Ishikawa (cell line): ENCODE measurements at regions not wholly inside any gene's neighbourhood (a gene's known extent, or its start where the extent isn't known, plus 50 kb on each side); places are given as distances from the start of the nearest gene placed in this dataset.

Experiments
- CEBPB ChIP-seq: IDR thresholded peaks from 2 replicates; pipeline ENCODE4 v1.6.1; 2012
- EGR1 ChIP-seq: IDR thresholded peaks from 2 replicates; pipeline ENCODE4 v1.6.1; 2012
- EP300 ChIP-seq: IDR thresholded peaks from 2 replicates; pipeline ENCODE4 v1.6.1; 2012; ENCODE audit warnings: borderline replicate concordance
- NFIC ChIP-seq: IDR thresholded peaks from 2 replicates; pipeline ENCODE4 v1.6.1; 2012
- RAD21 ChIP-seq: IDR thresholded peaks from 2 replicates; pipeline ENCODE4 v1.6.1; 2012; ENCODE audit warnings: low read depth
- TAF1 ChIP-seq: IDR thresholded peaks from 2 replicates; pipeline ENCODE4 v1.6.1; 2012; ENCODE audit warnings: low read depth, mild to moderate bottlenecking
- TCF12 ChIP-seq: IDR thresholded peaks from 2 replicates; pipeline ENCODE4 v1.6.1; 2012; ENCODE audit warnings: low read depth
- TEAD4 ChIP-seq: IDR thresholded peaks from 2 replicates; pipeline ENCODE4 v1.6.1; 2012
- YY1 ChIP-seq: IDR thresholded peaks from 2 replicates; pipeline ENCODE4 v1.6.1; 2012; ENCODE audit warnings: low read depth
- TF ChIP-seq, protein P1 (sequence below): IDR thresholded peaks from 2 replicates; pipeline ENCODE4 v1.6.1; 2012; ENCODE audit warnings: low read depth, mild to moderate bottlenecking

DNA sequence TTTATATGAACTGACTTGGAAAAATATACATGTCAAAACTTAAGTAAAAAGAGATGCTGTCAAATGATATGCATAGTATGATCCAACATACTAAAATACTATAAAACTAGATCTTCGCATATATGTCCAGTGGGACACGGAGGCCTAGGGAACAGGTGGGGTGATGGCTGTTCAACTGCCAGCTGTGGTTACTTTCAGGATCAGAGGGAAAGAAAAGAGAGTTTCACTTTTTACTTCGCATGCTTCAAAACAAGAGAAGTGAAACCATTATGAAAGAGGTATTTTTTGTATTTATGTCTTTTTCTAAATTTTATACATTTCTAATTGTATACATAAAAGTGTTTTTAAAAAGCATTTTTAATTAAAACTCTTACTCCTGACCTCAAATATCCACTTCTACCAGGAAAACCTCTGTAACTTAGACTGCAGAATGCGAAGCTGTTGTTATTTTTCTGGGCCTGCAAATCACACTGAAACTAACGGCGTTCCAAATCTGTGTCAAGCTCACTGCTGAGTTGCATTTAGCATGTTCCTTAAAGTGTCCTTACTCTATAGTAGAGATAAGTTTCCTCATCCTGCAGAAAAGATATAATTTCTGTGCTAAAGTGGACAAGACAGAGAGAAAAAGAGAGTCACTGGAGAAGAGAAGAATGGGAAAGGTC is 97.8 kb upstream of the SLC35G4 start:
- no peak for TF ChIP-seq TCF12
- TF ChIP-seq EP300 = no peak
- TF ChIP-seq TEAD4 = no peak
- no peak for TF ChIP-seq TAF1
- no peak for TF ChIP-seq EGR1
- no peak for TF ChIP-seq CEBPB
- no peak for TF ChIP-seq RAD21
- TF ChIP-seq, protein P1, sequence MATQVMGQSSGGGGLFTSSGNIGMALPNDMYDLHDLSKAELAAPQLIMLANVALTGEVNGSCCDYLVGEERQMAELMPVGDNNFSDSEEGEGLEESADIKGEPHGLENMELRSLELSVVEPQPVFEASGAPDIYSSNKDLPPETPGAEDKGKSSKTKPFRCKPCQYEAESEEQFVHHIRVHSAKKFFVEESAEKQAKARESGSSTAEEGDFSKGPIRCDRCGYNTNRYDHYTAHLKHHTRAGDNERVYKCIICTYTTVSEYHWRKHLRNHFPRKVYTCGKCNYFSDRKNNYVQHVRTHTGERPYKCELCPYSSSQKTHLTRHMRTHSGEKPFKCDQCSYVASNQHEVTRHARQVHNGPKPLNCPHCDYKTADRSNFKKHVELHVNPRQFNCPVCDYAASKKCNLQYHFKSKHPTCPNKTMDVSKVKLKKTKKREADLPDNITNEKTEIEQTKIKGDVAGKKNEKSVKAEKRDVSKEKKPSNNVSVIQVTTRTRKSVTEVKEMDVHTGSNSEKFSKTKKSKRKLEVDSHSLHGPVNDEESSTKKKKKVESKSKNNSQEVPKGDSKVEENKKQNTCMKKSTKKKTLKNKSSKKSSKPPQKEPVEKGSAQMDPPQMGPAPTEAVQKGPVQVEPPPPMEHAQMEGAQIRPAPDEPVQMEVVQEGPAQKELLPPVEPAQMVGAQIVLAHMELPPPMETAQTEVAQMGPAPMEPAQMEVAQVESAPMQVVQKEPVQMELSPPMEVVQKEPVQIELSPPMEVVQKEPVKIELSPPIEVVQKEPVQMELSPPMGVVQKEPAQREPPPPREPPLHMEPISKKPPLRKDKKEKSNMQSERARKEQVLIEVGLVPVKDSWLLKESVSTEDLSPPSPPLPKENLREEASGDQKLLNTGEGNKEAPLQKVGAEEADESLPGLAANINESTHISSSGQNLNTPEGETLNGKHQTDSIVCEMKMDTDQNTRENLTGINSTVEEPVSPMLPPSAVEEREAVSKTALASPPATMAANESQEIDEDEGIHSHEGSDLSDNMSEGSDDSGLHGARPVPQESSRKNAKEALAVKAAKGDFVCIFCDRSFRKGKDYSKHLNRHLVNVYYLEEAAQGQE = no peak
- no peak for TF ChIP-seq NFIC
- no peak for TF ChIP-seq YY1
